Skin of body (tissue), 1 donor: ENCODE measurements at regions not wholly inside any gene's neighbourhood (a gene's known extent, or its start where the extent isn't known, plus 50 kb on each side); places are given as distances from the start of the nearest gene placed in this dataset.
"Not testable (repeated sequence)": the region's sequence is repeated elsewhere in the genome, so short reads cannot be mapped to it uniquely, and the experiment has no call there.

Experiments used
- DNase-seq: peaks from one replicate; lab custom pipeline; 2025; lab: John Stamatoyannopoulos, UW

DNA sequence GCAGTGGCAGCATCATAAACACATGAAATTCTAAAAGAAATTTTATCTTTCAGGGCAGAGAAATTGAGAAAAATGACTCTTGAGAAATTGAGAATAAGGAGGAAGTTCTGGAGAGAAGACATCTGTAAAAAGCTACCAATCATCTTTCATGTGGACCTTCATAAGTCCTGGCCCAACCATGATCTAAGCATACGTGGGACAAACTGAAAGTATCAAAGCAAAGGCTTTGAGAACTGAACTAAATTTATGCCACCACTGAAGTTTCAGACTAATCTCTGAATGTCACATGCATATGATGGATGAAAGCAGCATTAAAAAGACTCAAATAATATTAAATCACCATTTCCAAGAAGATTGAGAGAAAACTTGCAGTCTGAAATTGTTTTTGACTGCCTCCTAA lies 1502.8 kb upstream of the LRRTM3 start:
- no peak for DNase-seq

DNA sequence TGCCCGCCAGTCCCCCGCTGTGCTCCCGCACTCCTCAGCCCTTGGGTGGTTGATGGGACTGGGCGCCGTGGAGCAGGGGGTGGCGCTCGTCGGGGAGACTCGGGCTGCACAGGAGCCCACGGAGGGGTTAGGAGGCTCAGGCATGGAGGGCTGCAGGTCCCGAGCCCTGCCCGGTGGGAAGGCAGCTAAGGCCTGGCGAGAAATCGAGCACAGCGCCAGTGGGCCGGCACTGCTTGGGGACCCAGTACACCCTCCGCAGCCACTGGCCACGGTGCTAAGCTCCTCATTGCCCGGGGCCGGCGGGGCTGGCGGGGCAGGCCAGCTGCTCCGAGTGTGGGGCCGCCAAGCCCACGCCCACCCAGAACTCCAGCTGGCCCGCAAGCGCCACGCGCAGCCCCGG lies 1496.5 kb upstream of the LRRTM3 start:
- not testable (repeated sequence) for DNase-seq

DNA sequence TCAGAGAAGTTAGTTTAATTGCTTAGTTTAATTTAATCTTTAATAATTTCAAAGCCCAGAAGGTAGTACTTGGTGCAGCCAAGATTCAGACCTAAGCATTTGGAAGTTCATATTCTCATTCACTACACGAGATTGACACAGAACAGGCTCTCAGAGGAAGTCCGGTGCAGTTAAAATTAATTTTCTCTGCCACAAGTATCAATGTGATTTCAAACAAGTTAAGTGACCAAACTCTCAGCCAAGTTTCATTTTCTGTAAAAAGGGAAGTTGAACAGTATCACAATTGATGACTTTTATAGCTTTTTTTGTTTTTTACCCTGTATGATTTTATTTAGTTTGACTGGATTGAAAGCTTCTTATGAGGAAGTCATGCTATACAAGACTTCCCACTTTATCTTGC lies 1494.9 kb upstream of the LRRTM3 start:
- DNase-seq = no peak

- no peak for DNase-seq
Measured at GRCh38 chr10:65470986-65471385, 1454.8 kb upstream of the LRRTM3 start.

- DNase-seq = no peak
Measured at GRCh38 chr10:65482848-65483247, 1443.0 kb upstream of the LRRTM3 start.

- peak; percentile 6 for DNase-seq
Measured at GRCh38 chr10:65491799-65492198, 1434.0 kb upstream of the LRRTM3 start.

- no peak for DNase-seq
Measured at GRCh38 chr10:65496541-65496940, 1429.3 kb upstream of the LRRTM3 start.

- no peak for DNase-seq
Measured at GRCh38 chr10:65497837-65498236, 1428.0 kb upstream of the LRRTM3 start.

GRCh38 chr10:65500716-65501115 lies 1425.1 kb upstream of the LRRTM3 start:
- no peak for DNase-seq

GRCh38 chr10:65501259-65501658 lies 1424.6 kb upstream of the LRRTM3 start:
- no peak for DNase-seq

DNA sequence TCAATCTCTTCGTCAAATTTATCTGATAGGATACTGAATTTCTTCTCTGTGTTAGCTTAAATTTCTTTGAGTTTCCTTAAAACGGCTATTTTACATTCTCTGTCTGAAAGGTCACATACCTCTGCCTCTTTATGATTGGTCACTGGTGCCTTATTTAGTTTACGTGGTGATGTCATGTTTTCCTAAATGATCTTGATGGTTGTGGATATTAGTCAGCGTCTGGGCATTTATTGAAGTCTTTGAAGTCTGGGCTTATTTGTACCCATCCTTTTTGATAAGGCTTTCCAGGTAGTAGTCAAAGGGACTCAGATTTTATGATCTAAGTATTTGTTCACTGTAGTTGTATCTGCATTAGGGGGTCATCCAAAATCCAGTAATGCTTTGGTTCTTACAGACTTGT lies 1407.5 kb upstream of the LRRTM3 start:
- DNase-seq = no peak

DNA sequence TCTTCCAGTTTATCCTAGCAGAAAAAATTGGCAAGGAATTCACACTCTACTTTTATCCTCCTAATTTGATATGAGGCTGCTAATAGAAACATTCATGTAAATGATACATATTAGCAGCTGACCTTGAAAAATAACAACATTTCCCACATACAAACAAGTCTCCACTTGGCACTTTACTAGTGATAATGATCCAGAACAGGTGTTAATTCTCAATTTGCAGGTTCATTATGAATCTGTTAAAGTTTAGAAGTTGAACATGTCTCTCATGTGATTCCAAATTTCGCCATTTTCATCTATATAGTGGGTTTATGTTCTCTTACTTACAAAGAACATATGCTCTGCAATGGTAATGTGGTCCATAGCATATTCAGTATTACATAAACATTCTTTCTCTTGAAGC lies 1396.8 kb upstream of the LRRTM3 start:
- DNase-seq = no peak

DNA sequence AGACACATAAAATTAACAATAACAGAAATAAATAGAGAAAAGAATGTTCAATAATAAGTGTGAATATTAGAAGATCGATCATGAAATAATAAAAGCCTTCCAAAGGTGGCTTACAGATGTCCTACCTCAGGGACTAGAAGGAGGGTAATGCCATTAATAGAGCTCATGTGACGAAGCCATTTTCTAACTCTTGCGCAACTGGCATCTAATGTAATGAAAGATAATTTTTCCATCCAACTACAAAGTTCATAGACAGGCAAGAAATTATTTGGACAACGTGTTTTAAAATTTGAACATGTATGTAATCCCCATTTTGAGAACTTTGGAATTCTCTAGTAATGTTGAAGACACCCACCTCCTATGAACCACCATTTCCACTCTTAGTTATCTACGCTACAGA lies 1394.3 kb upstream of the LRRTM3 start:
- no peak for DNase-seq

GRCh38 chr10:65534771-65535170 lies 1391.1 kb upstream of the LRRTM3 start:
- peak; percentile 58 for DNase-seq

GRCh38 chr10:65544756-65545155 lies 1381.1 kb upstream of the LRRTM3 start:
- no peak for DNase-seq

DNA sequence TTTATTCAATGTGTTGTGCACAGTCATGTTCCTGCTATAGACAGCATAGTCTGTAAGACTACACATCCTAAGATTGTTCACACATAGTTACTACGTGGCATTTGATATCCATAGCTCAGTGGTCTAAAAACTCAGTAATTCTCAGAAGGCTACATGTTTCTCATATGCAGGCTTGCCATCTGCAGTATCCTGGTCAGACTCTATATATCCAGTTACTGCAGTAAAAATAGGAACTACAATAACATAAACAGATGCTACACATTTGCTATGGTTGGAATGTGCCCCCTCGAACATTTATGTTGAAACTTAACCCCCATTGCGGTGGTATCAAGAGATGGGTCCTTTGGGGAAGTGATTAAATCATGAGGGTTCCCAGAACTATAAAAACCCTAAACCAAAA lies 1377.8 kb upstream of the LRRTM3 start:
- DNase-seq = no peak

GRCh38 chr10:65550761-65551160 lies 1375.1 kb upstream of the LRRTM3 start:
- no peak for DNase-seq

- DNase-seq = no peak
Measured at GRCh38 chr10:65555192-65555591, 1370.6 kb upstream of the LRRTM3 start.

DNA sequence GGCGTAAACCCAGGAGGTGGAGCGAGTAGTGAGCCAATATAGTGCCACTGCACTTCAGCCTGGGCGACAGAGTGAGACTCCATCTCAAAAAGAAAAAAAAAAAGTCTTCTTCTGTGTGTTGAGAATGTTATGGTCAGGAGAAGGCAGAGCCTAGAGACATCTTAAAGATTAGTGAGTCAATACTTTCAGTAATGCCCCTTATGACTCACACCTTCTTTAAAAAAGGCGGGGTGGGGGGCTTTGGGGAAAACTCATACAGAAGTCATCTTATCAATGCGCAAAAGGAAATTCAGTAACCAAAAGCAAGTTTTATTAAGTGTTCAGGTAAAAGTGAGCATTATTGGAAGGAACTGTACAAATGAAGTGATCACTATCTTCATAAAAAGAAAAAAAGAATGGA lies 1369.8 kb upstream of the LRRTM3 start:
- DNase-seq = no peak

DNA sequence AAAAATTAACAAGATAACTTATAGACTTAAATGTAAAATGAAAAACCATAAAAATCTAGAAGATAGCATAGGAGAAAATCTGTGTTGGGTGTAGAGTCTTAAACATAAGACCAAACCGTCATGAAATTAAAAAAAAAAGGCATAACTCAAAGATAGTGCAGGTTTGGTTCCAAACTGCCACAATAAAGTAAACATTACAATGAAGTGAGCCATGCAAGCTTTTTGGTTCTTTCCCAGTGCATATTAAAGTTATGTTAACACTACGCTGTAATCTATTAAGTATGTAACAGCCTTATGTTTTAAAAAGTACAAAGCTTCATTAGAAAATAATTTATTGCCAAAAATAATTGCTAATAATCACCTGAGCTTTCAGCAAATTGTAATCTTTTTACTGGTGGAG lies 1366.5 kb upstream of the LRRTM3 start:
- DNase-seq = no peak

GRCh38 chr10:65565246-65565645 lies 1360.6 kb upstream of the LRRTM3 start:
- no peak for DNase-seq

DNA sequence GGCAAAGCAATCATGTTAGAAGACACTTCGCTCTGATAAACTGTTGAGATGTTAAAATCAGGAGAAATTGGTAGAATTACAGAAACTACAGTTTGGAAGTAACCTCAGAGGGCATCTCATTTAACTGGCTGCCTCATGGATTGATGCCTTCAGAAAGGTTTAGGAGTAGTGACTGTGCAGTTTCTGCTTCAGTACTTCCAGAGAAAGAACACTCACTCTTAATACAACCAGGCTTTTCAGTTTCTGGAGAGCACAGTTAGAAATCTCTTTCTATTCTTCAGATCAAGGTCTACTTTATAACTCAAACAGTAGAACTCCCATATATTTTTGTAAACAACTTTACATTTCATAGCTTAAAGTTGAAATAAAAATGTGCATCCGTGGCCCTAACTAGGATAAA lies 1358.9 kb upstream of the LRRTM3 start:
- DNase-seq = no peak

DNA sequence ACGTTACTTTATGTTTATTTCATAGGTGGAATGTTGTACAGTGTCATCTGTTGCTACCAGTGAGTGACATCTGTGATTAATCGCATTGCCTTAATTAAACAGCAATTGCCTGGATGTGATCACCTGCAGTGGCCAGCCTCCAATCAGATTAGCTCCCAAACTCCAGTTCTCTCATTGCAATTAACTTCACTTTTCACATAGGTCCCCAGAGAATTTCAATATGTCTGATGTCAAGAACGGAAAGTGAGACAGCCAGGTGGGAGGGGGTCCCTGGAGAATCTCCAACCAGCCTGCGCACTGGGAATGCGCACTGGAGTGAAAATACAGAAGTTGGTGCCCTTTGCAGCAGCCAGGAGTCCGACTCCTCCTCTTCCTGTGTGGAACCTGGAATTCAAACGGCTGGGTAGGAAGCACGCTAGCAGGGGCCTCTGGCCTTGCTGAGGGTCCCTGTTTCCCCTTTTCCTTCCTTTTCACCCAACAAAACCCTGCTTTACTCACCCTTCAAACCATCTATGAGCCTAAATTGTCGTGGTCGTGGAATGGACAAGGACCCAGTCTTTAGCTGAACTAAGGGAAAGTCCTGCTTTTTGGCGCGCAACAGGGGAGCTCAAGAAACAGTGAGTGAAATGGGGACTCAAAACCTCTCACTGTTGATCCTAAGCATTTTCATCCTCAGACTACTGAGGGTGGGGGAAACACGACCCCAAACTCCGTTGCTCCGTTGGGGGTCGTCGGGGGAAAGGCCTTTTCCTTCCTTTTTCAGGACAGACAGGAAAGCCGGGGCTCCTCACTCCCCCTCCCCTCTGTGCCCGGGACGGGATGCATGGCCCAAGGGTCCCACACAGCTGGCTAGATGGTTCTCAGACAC lies 1355.5 kb upstream of the LRRTM3 start:
- DNase-seq = peak; percentile 34
